OCI-LY1 (cell line): ENCODE measurements at regions not wholly inside any gene's neighbourhood (a gene's known extent, or its start where the extent isn't known, plus 50 kb on each side); places are given as distances from the start of the nearest gene placed in this dataset.
"Not testable (repeated sequence)": the region's sequence is repeated elsewhere in the genome, so short reads cannot be mapped to it uniquely, and the experiment has no call there.

Experiments
- EZH2 ChIP-seq: fragments of 200-600 bp; sonication (generic), shearing (Covaris generic); IDR thresholded peaks from 2 replicates; pipeline ENCODE4 v1.8.0; 2017; ENCODE audit warnings: borderline replicate concordance, mixed run types, mild to moderate bottlenecking, antibody characterized with exemption, low read length, moderate library complexity, mixed read lengths
- TF ChIP-seq, protein P1 (sequence below): fragments of 200-600 bp; sonication (generic), shearing (Covaris generic); IDR thresholded peaks from 2 replicates; pipeline ENCODE4 v1.5.1; 2017; ENCODE audit warnings: mild to moderate bottlenecking, antibody characterized with exemption, low read length, moderate library complexity, mixed read lengths

DNA sequence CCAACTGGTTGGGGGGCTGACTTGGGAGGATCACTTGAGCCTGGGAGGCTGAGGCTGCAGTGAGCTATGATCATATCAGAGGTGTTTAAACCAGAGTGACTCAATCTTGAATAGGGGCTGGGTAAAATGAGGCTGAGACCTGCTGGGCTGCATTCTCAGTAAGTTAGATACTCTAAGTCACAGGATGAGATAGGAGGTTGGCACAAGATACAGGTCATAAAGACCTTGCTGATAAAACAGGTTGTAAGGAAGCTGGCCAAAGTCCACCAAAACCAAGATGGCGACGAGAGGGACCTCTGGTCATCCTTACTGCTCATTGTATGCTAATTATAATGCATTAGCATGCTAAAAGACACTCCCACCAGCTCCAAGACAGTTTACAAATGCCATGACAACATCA is 71.1 kb upstream of the BNIP2 start:
- TF ChIP-seq, protein P1, sequence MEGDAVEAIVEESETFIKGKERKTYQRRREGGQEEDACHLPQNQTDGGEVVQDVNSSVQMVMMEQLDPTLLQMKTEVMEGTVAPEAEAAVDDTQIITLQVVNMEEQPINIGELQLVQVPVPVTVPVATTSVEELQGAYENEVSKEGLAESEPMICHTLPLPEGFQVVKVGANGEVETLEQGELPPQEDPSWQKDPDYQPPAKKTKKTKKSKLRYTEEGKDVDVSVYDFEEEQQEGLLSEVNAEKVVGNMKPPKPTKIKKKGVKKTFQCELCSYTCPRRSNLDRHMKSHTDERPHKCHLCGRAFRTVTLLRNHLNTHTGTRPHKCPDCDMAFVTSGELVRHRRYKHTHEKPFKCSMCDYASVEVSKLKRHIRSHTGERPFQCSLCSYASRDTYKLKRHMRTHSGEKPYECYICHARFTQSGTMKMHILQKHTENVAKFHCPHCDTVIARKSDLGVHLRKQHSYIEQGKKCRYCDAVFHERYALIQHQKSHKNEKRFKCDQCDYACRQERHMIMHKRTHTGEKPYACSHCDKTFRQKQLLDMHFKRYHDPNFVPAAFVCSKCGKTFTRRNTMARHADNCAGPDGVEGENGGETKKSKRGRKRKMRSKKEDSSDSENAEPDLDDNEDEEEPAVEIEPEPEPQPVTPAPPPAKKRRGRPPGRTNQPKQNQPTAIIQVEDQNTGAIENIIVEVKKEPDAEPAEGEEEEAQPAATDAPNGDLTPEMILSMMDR, result not testable (repeated sequence)
- TF ChIP-seq EZH2, result not testable (repeated sequence)
